T-helper 9 cell (primary cell): ENCODE measurements at regions not wholly inside any gene's neighbourhood (a gene's known extent, or its start where the extent isn't known, plus 50 kb on each side); places are given as distances from the start of the nearest gene placed in this dataset.

Experiments used
- DNase-seq: peaks from one replicate; pipeline ENCODE4 v3.0.0-alpha.2; 2020

DNA sequence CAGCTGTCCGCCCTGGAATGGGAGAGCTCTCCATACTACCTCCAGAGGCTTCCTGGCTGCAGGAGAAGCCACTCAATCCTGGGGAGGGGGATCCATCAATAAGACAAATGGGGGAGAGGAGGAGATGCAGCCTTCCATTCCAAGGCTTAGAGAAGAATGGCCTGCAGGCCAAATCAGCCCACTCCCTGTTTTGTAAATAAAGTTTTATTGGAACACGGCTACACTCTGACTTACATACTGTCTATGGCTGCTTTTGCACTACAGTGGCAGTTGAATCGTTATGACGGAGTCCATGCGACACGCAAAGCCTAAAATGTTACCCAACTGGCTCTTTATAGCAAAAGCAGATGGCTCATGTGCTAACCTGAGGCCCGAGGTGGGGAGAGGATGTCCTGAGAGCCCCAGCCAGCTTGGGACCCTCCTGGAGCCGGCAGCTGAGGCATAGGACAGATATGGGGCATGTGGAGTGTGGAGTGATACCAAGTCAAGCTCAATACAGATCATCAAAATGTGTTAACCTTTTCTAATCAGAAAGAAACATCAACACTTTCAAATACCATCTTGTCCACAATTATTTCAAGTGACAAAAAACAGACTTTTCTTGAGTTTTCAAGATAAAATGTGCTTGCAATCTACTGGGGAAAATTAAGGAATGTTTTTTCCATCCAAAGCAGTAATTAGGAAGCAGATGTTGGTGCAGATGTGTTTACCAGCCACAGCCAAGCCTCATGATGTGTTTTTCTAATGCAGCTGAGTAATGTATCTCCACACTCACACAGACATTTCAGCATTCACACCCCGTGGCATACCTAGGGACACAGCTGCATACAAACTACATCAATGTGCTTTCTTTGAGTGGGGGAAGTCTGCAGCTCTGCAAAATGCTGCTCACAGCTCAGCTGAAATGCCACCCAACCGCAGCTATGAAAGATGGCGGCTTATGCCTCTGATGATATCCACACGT lies 181.6 kb downstream of the SHANK2 start:
- no peak for DNase-seq

DNA sequence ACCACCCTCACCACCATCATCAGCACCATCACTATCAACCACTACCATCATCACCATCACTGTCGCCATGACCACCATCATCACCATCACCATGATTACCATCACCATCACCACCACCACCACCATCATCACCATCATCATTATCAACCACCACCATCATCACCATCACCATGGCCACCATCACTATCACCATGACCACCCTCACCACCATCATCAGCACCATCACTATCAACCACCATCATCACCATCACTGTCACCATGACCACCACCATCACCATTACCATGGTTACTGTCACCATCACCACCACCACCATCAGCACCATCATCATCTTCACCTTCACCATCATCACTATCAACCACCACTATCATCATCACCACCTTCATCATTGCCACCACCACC lies 183.4 kb downstream of the SHANK2 start:
- no peak for DNase-seq

DNA sequence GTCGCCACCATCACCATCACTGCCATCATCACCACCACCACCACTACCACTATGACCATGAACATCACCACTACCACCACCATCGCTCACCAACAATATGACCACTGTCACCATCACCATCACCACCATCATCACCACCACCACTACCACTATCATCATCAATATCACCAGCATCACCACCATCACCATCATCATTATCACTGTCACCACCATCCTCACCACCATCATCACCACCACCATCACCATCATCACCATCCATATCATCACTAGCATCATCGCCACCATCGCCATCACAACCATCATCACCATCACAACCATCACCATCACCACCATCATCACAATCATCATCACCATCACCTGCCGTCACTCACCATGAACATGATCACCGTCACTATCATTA lies 184.6 kb downstream of the SHANK2 start:
- DNase-seq: no peak

DNA sequence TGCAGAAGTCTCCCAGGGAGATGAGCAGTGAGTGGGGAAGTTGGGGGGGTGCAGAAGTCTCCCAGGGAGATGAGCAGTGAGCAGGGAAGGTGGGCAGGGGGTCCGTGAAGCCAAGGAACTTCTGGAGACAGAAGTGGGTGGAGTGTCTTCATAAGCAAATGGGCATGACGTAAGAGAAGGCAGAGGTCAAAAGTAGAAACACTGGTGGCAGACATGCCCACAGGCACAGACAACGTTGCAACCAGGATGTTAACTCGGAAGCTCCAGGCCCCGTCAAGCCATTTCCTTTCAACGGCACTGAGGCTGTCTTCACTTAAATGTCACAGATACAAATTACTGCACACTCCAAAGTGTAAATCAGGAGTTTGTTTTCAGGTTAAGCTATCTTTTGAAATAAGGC lies 186.1 kb downstream of the SHANK2 start:
- DNase-seq: no peak

DNA sequence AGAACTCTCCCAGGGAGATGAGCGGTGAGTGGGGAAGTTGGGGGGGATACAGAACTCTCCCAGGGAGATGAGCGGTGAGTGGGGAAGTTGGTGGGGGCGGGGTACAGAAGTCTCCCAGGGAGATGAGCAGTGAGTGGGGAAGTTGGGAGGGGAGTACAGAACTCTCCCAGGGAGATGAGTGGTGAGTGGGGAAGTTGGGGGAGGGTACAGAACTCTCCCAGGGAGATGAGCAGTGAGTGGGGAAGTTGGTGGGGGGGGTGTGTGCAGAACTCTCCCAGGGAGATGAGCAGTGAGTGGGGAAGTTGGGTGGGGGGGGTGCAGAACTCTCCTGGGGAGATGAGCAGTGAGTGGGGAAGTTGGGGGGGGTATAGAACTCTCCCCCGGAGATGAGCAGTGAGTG lies 186.5 kb downstream of the SHANK2 start:
- DNase-seq: no peak

DNA sequence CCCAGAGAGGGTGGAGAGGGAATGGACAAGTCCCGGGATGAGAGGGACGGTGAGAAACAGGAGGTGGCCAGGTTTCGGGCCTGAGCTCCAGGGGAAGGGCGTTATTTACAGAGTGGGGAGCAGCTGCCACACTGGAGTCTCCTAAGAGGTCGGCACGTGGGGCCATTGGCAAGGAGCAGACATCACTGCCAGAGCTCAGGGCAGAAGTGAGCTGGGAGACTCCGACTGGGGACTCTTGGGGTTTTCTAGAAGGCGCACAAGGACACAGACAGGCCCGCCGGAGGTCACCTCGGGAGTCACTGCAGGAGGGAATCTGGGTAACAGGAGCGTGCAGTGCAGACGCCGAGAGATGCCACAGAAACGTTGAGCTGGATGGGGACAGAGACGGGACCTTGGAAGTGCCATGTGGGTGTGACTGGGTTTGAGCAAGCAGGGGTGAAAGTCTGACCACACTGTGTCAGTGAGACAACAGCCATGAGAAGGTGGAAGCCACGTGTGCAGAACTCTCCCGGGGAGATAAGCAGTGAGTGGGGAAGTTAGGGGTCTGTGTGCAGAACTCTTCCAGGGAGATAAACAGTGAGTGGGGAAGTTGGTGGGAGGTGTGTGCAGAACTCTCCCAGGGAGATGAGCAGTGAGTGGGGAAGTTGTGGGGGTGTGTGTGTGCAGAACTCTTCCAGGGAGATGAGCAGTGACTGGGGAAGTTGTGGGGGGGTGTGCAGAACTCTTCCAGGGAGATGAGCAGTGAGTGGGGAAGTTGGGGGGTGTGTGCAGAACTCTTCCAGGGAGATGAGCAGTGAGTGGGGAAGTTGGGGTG lies 187.5 kb downstream of the SHANK2 start:
- DNase-seq: no peak

DNA sequence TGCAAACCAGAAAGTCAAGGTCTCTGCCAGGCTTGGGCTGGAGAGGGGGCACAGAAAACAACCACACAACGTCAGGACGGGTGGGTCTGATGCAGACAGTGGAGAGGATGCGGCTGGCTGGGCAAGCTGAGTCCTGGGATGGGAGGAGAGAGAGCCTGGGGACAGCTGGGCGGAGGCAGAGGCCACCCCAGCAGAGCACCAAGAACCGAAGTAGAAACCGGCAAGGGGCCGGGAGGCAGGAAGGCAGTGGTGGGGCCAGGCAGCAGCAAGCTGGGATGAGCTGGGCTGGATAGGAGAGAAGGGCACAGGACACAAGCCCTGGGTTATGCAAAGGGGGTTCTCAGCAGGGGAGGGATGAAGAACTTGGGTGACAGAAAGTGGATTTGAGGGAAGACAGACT lies 188.2 kb downstream of the SHANK2 start:
- DNase-seq: no peak

DNA sequence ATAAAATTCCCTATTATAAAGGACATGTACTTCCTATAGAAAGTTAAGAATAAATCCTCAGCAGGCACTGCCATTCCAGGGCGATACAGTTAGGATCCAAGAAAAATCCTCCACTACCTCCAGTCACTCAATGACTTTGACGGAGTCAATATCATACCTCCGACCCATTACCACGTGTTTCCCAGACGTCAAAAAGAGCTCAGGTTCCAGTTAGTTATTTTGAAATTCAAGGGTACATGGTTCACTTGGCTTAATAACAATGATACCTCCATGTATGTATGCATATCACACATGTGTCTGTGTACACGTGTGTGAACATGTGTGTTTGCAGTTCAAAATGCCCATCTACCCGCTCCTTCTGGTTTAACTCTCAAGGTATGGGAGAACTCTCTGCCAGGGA lies 189.2 kb downstream of the SHANK2 start:
- DNase-seq: no peak

DNA sequence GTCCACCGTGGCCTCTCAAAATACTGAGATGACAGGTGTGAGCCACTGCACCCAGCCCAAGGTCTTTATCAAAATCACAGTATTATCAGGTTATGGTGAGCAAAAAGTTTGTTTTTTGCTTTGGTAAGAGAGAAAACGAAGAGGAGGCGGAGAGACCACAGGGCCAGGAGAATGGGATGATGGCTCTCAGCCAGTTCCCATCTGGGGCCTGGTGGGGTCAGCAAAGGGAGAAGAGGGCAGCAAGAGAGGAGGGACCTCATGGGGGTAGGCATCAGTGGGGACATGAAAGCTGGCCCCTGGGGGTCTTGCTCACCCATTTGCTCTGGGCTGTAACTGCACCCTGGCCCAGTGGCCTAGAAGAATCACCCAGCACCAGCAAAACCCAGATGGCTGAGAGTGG lies 190.2 kb downstream of the SHANK2 start:
- DNase-seq: no peak

DNA sequence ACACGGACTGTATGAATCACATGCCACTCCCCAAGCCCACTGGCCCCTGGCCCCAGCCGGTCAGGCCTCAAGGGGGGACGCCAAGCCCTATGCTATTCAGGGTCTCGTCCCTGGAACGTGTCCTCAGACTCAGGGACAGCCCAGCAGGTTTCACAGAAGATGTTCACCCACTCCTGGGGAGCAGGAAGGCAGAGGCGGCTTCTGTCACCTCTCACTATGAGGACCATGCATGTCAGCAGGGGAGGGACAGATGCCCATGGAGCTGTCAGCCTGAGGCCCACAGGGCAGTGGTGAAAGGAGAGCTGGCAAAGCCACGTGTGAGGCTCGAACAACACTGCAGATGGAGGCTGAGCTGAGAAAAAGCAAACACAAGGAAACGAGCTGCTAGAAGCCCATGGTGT lies 192.0 kb downstream of the SHANK2 start:
- DNase-seq: no peak

DNA sequence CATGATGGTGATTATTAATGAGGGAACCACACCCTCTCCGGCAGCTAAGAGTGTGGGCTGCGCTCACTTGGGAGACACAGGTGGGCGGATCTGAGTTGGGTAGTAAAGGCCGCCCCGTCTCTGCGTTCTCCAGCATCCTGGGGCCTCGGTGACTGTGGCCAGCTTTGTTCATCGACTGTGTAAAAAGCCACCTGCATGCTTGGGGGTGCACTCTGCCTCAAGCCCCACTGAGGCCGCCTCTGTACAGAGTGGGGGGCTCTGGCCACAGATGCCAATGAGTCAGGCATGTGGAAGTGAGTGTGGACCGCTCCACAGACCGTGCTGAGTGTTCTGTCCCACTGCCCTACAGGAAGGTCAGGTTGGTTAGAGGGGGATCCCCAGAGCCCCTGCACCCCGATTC lies 192.7 kb downstream of the SHANK2 start:
- DNase-seq: no peak

DNA sequence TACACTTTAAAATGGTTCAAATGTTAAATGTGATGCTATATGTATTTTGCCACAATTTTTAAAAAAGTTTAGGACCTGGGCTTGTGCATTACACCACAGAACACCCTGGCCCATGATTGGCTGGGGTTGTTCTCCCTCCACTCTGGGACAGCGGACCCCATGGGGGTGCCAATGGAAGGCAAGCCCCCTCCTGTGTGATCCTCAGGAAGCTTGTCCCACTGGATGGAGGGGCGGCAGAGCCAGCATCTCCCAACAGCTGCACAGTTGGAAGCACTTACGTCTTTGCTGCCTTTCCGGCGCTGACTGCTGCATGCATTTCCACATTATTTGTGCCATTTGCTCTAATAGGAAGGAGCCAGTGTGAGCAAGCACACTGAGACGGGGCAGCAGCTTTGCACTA lies 196.5 kb downstream of the SHANK2 start:
- DNase-seq: no peak
